GM12872 (cell line): ENCODE measurements at regions not wholly inside any gene's neighbourhood (a gene's known extent, or its start where the extent isn't known, plus 50 kb on each side); places are given as distances from the start of the nearest gene placed in this dataset.

Experiments
- TF ChIP-seq, protein P1 (sequence below): IDR thresholded peaks from 3 replicates; pipeline ENCODE4 v1.5.1; 2011; ENCODE audit warnings: low read depth, mild to moderate bottlenecking, low read length, moderate library complexity; ENCODE audit not compliant: insufficient read depth

DNA sequence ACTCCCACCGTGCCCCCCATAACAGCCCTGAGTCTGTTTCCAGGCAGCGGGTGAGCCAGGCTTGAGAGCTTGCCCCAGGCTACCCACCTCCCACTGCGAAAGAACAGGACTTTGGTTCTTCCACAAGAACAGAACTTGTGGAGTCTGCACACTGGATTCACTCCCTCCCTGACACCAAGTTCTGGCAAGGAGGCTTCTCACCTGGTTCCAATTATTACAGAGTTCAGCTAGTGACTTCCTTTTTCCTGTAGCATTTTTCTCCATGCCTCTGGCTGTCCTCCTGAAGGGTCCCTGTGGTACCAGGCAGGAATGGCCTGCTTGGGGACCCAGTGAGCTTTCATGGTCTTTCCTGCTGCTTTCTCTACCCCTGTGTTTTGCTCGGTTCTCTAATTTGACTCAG lies 208.6 kb upstream of the SFRP2 start:
- TF ChIP-seq, protein P1, sequence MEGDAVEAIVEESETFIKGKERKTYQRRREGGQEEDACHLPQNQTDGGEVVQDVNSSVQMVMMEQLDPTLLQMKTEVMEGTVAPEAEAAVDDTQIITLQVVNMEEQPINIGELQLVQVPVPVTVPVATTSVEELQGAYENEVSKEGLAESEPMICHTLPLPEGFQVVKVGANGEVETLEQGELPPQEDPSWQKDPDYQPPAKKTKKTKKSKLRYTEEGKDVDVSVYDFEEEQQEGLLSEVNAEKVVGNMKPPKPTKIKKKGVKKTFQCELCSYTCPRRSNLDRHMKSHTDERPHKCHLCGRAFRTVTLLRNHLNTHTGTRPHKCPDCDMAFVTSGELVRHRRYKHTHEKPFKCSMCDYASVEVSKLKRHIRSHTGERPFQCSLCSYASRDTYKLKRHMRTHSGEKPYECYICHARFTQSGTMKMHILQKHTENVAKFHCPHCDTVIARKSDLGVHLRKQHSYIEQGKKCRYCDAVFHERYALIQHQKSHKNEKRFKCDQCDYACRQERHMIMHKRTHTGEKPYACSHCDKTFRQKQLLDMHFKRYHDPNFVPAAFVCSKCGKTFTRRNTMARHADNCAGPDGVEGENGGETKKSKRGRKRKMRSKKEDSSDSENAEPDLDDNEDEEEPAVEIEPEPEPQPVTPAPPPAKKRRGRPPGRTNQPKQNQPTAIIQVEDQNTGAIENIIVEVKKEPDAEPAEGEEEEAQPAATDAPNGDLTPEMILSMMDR, result no peak

DNA sequence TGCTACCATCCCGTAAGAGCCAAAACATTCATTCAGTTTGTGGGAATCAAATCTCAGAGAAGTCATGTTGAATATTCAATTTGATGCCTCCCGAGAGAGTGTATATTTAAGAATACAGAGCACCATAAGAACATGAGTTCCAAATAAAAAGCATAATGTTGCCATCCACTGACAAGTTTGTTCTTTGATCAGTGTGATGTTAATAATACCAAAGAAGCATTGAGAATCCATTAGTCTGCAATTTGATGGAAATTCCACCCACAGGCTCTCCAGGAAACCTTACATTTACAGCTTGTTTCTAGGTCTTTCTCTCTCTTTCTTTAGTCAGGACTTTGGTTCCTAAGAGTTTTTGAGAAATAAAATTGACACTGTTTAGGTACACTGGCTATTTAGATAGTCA lies 200.6 kb upstream of the SFRP2 start:
- TF ChIP-seq, protein P1, result no peak

DNA sequence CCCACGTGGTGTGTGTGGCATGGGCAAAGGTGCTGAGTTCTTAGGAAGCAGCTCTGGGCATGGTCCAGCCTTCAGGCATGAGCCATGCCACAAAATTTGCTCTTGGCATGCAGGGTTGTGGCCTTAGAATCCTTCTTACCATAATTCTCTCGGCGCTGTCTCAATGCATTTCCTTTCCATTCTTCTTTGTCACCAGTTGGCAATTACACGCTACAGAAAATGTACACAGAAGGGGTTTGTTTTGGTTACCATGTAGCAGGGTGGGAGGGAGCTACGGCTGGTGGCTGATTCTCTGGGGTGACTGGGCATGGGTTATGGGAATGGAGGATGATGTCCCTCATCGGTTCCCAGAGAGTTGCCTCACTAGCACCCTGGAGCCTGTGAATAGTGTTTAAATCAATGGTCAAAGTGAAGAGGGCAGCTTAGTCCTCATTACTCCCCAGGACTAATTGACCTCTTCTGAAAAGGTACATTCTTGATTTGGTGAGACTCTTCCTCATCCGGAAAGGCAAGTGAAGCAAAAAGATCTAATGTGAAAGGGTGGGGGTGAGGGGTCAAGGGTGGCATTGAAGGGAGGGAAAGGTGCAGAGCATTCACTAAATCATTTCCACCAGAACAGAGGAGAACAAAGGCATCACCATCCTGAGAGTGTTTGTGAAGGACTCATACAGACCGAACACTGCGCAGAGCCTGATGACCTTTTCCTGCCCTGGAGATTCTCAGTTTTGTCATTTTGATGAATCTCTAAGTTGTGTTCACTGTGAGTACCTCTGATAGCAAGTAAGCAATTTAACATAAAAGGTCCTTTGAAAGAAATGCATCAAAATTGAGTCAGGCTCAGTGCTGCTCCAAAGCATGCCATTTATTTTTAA lies 199.8 kb upstream of the SFRP2 start:
- TF ChIP-seq, protein P1, result no peak

DNA sequence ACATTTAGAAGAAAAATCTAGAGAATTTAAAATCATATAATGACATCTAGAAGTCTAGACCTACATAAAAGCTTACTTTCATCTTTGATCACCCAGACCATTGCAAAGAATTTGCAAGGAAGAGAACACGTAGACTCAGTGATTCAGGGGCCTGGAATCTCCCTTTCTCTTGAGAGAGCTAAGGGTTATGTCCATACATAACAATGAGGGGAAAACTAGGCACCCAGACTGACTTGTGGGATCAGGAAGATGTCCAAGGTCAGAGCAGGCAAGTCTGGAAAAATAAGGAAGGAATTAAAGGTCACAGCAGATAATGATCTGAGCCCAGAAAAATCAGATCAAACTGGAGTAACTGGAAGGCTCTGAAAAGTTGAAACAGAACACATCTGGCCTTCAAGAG lies 198.4 kb upstream of the SFRP2 start:
- TF ChIP-seq, protein P1, result no peak

DNA sequence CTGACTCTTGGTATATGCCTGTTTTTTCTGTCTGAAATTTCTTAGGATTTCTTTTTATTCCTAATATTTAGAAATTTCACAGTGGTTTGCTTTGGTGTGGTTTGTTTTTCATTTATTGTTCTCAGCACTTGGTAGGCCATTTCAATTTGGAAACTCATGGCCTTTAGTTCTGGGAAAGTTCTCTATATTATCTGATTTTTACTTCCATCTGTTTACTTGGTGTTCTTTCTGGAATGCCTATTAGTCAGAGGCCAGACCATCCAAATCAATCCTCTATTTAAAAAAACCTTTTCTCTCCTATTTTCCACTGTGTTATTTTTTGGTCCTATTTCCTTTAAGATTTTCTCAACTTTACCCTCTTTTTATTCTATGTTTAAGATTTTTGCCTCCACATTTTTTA lies 188.1 kb upstream of the SFRP2 start:
- TF ChIP-seq, protein P1, result no peak

DNA sequence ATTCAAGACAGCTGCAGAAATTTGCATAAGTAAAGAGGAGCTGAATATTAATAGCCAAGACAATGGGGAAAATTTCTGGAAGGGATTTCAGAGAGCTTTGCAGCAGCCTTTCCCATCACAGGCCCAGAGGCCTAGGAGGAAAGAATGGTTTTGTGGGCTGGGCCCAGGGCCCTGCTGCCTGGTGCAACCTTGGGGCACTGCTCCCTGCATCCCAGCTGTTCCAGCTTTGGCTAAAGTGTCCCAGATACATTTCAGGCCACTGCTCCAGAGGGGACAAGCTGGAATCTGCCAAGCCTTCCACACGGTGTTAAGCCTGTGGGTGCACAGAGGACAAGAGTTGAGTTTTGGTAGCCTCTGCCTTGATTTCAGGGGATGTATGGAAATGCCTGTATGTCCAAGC lies 185.6 kb upstream of the SFRP2 start:
- TF ChIP-seq, protein P1, result no peak

DNA sequence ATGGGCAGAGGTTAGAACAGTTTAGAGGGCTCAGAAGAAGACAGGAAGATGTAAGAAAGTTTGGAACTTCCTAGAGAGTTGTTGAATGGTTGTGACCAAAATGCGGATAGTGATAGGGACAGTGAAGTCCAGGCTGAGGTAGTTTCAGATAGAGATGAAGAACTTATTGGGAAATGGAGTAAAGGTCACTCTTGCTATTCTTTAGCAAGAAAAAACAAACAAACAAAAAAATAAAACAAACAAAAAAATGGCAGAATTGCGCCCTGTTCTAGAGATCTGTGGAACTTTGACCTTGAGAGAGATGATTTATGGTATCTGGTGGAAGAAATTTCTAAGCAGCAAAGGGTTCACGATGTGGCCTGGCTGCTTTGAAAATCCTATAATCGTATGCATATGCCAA lies 185.1 kb upstream of the SFRP2 start:
- TF ChIP-seq, protein P1, result no peak
